MCF 10A (cell line): ENCODE measurements at regions not wholly inside any gene's neighbourhood (a gene's known extent, or its start where the extent isn't known, plus 50 kb on each side); places are given as distances from the start of the nearest gene placed in this dataset.
A peak's percentile ranks its signal among the peaks of the same experiment; 100 is the strongest.

Experiments used
- BruUV-seq: library from RNA; stranded (reverse); fragments of 400-500 nt; replicated peaks from 2 replicates; lab custom pipeline; 2021; lab: Mats Ljungman, UMichigan
- CTCF ChIA-PET: fragments of 300-600 bp; sonication (Branson Sonifier 250); formaldehyde crosslinking; extraction: SDS; loops from one replicate; lab custom pipeline; 2021; ENCODE audit warnings: antibody characterized with exemption, inconsistent platforms; lab: Yijun Ruan, JAX
- POLR2A ChIA-PET: fragments of 300-600, 350-650 bp; sonication (Branson Sonifier 250); formaldehyde crosslinking; extraction: SDS; loops from one replicate; lab custom pipeline; 2020; ENCODE audit warnings: antibody characterized with exemption, inconsistent platforms; lab: Yijun Ruan, JAX
- DNase-seq: peaks from one replicate; pipeline ENCODE4 v3.0.0-alpha.2; 2018; ENCODE audit not compliant: unreplicated experiment
- H3K27ac Mint-ChIP-seq: one replicate; pipeline ENCODE4 v1.8.0; 2022; ENCODE audit warnings: mild to moderate bottlenecking, low read depth, mixed read lengths; ENCODE audit not compliant: unreplicated experiment
- H3K27me3 Mint-ChIP-seq: one replicate; pipeline ENCODE4 v1.8.0; 2022; ENCODE audit warnings: mixed read lengths; ENCODE audit not compliant: insufficient read depth, unreplicated experiment
- H3K36me3 Mint-ChIP-seq: one replicate; pipeline ENCODE4 v1.8.0; 2022; ENCODE audit warnings: mild to moderate bottlenecking, moderate library complexity, mixed read lengths; ENCODE audit not compliant: insufficient read depth, unreplicated experiment
- H3K4me1 Mint-ChIP-seq: one replicate; pipeline ENCODE4 v1.8.0; 2022; ENCODE audit warnings: mixed read lengths; ENCODE audit not compliant: insufficient read depth, unreplicated experiment
- H3K4me3 Mint-ChIP-seq: one replicate; pipeline ENCODE4 v1.8.0; 2022; ENCODE audit warnings: mild to moderate bottlenecking, moderate library complexity, mixed read lengths; ENCODE audit not compliant: unreplicated experiment
- H3K9me3 Mint-ChIP-seq: one replicate; pipeline ENCODE4 v1.8.0; 2022; ENCODE audit warnings: mixed read lengths; ENCODE audit not compliant: unreplicated experiment
- intact Hi-C: fragments of 100-400 bp; cut with micrococcal nuclease; formaldehyde crosslinking; loops from 2 replicates; pipeline ENCODE4 v1.14.1; 2022
- TF ChIP-seq, protein P1 (sequence below): fragments of 200-600 bp; IDR thresholded peaks from one replicate; pipeline ENCODE4 v1.8.0; 2022; ENCODE audit warnings: antibody characterized with exemption, mild to moderate bottlenecking; ENCODE audit not compliant: unreplicated experiment

DNA sequence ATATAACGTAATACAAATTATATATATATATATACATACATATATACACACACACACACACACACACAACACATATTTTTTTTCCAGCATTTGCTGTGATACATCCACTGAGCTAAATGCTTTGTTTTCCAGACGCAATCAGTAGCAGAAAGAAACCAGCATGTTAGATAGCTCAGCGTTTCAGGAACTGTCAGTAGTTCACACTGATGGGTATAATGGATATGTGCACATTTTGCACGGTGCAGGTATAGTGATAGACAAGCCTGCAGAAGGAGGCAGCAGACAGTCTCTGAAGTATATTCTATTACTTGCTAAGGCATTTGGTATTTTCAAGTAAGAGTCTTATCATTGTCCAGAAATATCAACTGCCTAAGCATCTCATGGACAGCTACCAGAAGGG lies 741.6 kb upstream of the HS3ST1 start:
- no peak for DNase-seq
- Mint-ChIP-seq H3K27me3 (no peaks in the 10 kb centered on the region), H3K27ac (no peak overlapping the region), H3K4me3 (no peak overlapping the region), H3K36me3 (no peaks in the 10 kb centered on the region), H3K9me3 (no peaks in the 10 kb centered on the region), H3K4me1 (no peaks in the 10 kb centered on the region)
- ChIA-PET CTCF (no interaction called here), POLR2A (no interaction called here)
- BruUV-seq, result no TSS peak
- TF ChIP-seq, protein P1, sequence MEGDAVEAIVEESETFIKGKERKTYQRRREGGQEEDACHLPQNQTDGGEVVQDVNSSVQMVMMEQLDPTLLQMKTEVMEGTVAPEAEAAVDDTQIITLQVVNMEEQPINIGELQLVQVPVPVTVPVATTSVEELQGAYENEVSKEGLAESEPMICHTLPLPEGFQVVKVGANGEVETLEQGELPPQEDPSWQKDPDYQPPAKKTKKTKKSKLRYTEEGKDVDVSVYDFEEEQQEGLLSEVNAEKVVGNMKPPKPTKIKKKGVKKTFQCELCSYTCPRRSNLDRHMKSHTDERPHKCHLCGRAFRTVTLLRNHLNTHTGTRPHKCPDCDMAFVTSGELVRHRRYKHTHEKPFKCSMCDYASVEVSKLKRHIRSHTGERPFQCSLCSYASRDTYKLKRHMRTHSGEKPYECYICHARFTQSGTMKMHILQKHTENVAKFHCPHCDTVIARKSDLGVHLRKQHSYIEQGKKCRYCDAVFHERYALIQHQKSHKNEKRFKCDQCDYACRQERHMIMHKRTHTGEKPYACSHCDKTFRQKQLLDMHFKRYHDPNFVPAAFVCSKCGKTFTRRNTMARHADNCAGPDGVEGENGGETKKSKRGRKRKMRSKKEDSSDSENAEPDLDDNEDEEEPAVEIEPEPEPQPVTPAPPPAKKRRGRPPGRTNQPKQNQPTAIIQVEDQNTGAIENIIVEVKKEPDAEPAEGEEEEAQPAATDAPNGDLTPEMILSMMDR, result no peak
- intact Hi-C loops, result no loop called here

DNA sequence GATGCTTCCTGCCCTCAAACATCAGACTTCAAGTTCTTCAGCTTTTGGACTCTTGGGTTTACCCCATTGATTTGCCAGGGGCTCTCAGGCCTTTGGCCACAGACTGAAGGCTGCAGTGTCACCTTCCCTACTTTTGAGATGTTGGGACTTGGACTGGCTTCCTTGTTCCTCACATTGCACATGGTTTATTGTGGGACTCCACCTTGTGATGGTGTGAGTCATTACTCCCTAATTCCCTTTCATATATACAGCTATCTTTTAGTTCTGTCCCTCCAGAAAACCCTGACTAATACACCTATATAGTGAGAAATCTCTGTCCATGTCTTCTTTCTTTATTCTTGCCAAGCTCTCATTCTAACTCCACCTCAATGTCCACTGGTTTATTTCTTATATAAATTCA lies 736.9 kb upstream of the HS3ST1 start:
- Mint-ChIP-seq H3K27me3 (no peaks in the 10 kb centered on the region), H3K4me3 (no peak overlapping the region), H3K36me3 (no peaks in the 10 kb centered on the region), H3K4me1 (no peaks in the 10 kb centered on the region), H3K9me3 (peaks cover 7% of the 10 kb centered on the region), H3K27ac (no peak overlapping the region)
- DNase-seq, result peak; percentile 9
- POLR2A ChIA-PET, result interaction anchor here (1.6 kb wide), 1 partner anchor 47 kb away, joined by 4 read pairs; no protein-coding TSS in a partner anchor
- BruUV-seq, result no TSS peak
- intact Hi-C loops, result no loop called here
- TF ChIP-seq, protein P1, result no peak
- CTCF ChIA-PET, result interaction anchor here (0.7 kb wide), 1 partner anchor 1593 kb away, joined by 3 read pairs; no protein-coding TSS in a partner anchor

DNA sequence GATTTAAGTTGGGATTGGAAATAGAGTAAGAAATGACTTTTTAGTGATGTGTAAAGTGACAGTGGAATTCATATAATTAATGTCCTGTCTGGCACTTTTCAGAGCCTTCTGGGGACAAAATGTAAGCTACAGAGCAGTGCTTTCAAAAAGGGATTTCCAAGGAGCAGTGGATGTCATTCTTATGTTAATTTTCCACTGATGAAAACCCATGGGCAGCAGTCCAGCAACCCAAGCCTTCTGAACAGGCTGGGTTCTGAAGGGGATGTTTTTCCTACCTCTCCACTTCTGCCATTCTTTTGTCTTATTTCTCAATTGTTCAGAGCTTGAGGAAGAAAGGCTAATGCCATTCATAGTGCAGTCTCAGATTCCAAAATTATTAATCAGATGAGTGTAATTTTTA lies 717.6 kb upstream of the HS3ST1 start:
- TF ChIP-seq, protein P1, result no peak
- Mint-ChIP-seq H3K4me3 (no peak overlapping the region), H3K27me3 (no peaks in the 10 kb centered on the region)

DNA sequence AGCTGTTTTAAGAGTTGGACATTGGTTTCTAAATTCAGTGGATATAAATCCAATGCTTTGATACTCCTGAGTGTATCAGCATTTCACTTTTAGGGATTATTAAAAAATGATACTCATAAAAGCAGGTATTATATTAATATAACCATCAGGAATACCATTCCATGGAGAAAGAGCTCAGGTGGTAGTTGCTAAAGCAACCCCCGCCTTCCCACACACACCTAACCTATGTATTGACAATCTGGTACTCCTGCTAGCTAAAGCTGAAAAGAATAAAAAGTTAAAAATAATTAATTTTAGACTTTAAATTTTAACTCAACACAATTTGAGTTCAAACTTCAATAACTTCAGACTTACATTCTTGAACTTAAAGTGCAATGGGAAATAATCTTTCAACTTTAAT lies 717.1 kb upstream of the HS3ST1 start:
- BruUV-seq, result no TSS peak
- Mint-ChIP-seq H3K9me3 (no peaks in the 10 kb centered on the region), H3K4me3 (no peak overlapping the region), H3K27me3 (no peaks in the 10 kb centered on the region), H3K27ac (no peak overlapping the region), H3K36me3 (no peaks in the 10 kb centered on the region), H3K4me1 (no peaks in the 10 kb centered on the region)
- no peak for DNase-seq
- POLR2A ChIA-PET, result no interaction called here
- intact Hi-C loops, result no loop called here
- TF ChIP-seq, protein P1, result no peak
- CTCF ChIA-PET, result no interaction called here

More for the DNA sequence above, 717.6 kb upstream of the HS3ST1 start:
- CTCF ChIA-PET, result no interaction called here
- Mint-ChIP-seq H3K36me3 (no peaks in the 10 kb centered on the region), H3K27ac (no peak overlapping the region), H3K4me1 (no peaks in the 10 kb centered on the region), H3K9me3 (no peaks in the 10 kb centered on the region)
- POLR2A ChIA-PET, result no interaction called here
- no TSS peak for BruUV-seq
- intact Hi-C loops, result no loop called here
- no peak for DNase-seq
